ENCODE measurements at regions not wholly inside any gene's neighbourhood (a gene's known extent, or its start where the extent isn't known, plus 50 kb on each side); places are given as distances from the start of the nearest gene placed in this dataset.

- Histone ChIP-seq H3K9me3 (peaks cover 0 to 6% (median 0%) of the 10 kb centered on the region in 8 donors), H3K4me1 (no peaks in the 10 kb centered on the region), H3K4me3 (no peak overlapping the region), H3K36me3 (no peaks in the 10 kb centered on the region), H3K27ac (no peak overlapping the region), H3K27me3 (replicated peaks in 1 of 7) (peaks cover 0 to 17% (median 0%) of the 10 kb centered on the region in 7 donors)
- DNase-seq, result no peak
- 0 to 2% (median 0%) methylated on average over 2 of the region's 2 CpGs for WGBS, 5 donors
- TF ChIP-seq POLR2A (IDR thresholded peaks at IDR 0.05) (no peak), POLR2AphosphoS5 (IDR thresholded peaks at IDR 0.05) (no peak), CTCF (IDR thresholded peaks at IDR 0.05 in 8 of 11, conservative IDR thresholded peaks at IDR 0.05 in 3 of 11) (peak in 6 of 11 experiments; percentile 9 to 44 (median 34))
- intact Hi-C loops (cut with DNase I; ENCODE audit: low total_unique reads), result loop anchor here (10.0 kb wide), 1 partner anchor 360 kb away; no protein-coding TSS in a partner anchor
Observed at GRCh38 chrX:30504309-30504708, 73.3 kb downstream of the TASL start.

- intact Hi-C loops (cut with DNase I; ENCODE audit: low total_unique reads), result no loop called here
- Histone ChIP-seq H3K27me3 (replicated peaks in 1 of 7) (no peaks in the 10 kb centered on the region), H3K9me3 (no peaks in the 10 kb centered on the region), H3K27ac (no peak overlapping the region), H3K4me3 (no peak overlapping the region), H3K36me3 (no peaks in the 10 kb centered on the region), H3K4me1 (no peaks in the 10 kb centered on the region)
- TF ChIP-seq POLR2AphosphoS5 (IDR thresholded peaks at IDR 0.05) (no peak), POLR2A (IDR thresholded peaks at IDR 0.05) (no peak), CTCF (IDR thresholded peaks at IDR 0.05 in 8 of 11, conservative IDR thresholded peaks at IDR 0.05 in 3 of 11) (no peak)
- no peak for DNase-seq
- 59 to 100% (median 72%) methylated on average over 1 of the region's 1 CpG for WGBS, 5 donors
Observed at GRCh38 chrX:30495468-30495867, 82.1 kb downstream of the TASL start.

GRCh38 chrX:30493348-30493747, 84.2 kb downstream of the TASL start:
- no peak overlapping the region for H3K27ac ChIP-seq
- no peak for DNase-seq
- no peaks in the 10 kb centered on the region for H3K36me3 ChIP-seq
- WGBS, 5 donors, result 47 to 100% (median 86%) methylated on average over 1 of the region's 1 CpG
- no peaks in the 10 kb centered on the region for H3K4me1 ChIP-seq
- TF ChIP-seq POLR2A (IDR thresholded peaks at IDR 0.05) (no peak), POLR2AphosphoS5 (IDR thresholded peaks at IDR 0.05) (no peak), CTCF (IDR thresholded peaks at IDR 0.05 in 8 of 11, conservative IDR thresholded peaks at IDR 0.05 in 3 of 11) (no peak)
- H3K4me3 ChIP-seq, result no peak overlapping the region
- intact Hi-C loops (cut with DNase I; ENCODE audit: low total_unique reads), result no loop called here
- H3K9me3 ChIP-seq, result no peaks in the 10 kb centered on the region
- no peaks in the 10 kb centered on the region for H3K27me3 ChIP-seq (replicated peaks in 1 of 7)

GRCh38 chrX:30489323-30489722, 88.2 kb downstream of the TASL start:
- H3K4me1 ChIP-seq, result no peaks in the 10 kb centered on the region
- 73 to 100% (median 88%) methylated on average over 1 to 2 of the region's 2 CpGs for WGBS, 5 donors
- H3K9me3 ChIP-seq, result no peaks in the 10 kb centered on the region
- no peak overlapping the region for H3K27ac ChIP-seq
- H3K4me3 ChIP-seq, result no peak overlapping the region
- no peak for TF ChIP-seq POLR2AphosphoS5 (IDR thresholded peaks at IDR 0.05)
- intact Hi-C loops (cut with DNase I; ENCODE audit: low total_unique reads), result no loop called here
- DNase-seq, result no peak
- no peaks in the 10 kb centered on the region for H3K36me3 ChIP-seq
- H3K27me3 ChIP-seq (replicated peaks in 1 of 7), result no peaks in the 10 kb centered on the region

- H3K36me3 ChIP-seq, result no peaks in the 10 kb centered on the region
- H3K4me3 ChIP-seq, result no peak overlapping the region
- DNase-seq, result no peak
- 31 to 41% (median 35%) methylated on average over 3 of the region's 3 CpGs for WGBS, 5 donors
- TF ChIP-seq POLR2A (IDR thresholded peaks at IDR 0.05) (no peak), POLR2AphosphoS5 (IDR thresholded peaks at IDR 0.05) (no peak), CTCF (IDR thresholded peaks at IDR 0.05 in 8 of 11, conservative IDR thresholded peaks at IDR 0.05 in 3 of 11) (no peak)
- H3K27me3 ChIP-seq (replicated peaks in 1 of 7), result no peaks in the 10 kb centered on the region
- intact Hi-C loops (cut with DNase I; ENCODE audit: low total_unique reads), result no loop called here
- no peaks in the 10 kb centered on the region for H3K4me1 ChIP-seq
- H3K9me3 ChIP-seq, result no peaks in the 10 kb centered on the region
- H3K27ac ChIP-seq, result no peak overlapping the region
Observed at GRCh38 chrX:30488092-30488491, 89.5 kb downstream of the TASL start.
